H1 (cell line): ENCODE measurements at regions not wholly inside any gene's neighbourhood (a gene's known extent, or its start where the extent isn't known, plus 50 kb on each side); places are given as distances from the start of the nearest gene placed in this dataset.

Experiments
- CBX8 ChIP-seq: fragments of 300-800, 300-1000 bp; sonication (generic); IDR thresholded peaks from 2 replicates; pipeline ENCODE4 v1.7.1; 2016; ENCODE audit warnings: low read depth, low read length, borderline replicate concordance
- EGR1 ChIP-seq: IDR thresholded peaks from 2 replicates; pipeline ENCODE4 v1.6.1; 2011; ENCODE audit warnings: low read depth, low read length, borderline replicate concordance

GRCh38 chr16:64715624-64716023, 406.2 kb downstream of the CDH11 start (continued):
- TF ChIP-seq CBX8 (no peak), EGR1 (no peak)
